NCI-H1694 (cell line): ENCODE measurements at regions not wholly inside any gene's neighbourhood (a gene's known extent, or its start where the extent isn't known, plus 50 kb on each side); places are given as distances from the start of the nearest gene placed in this dataset.

Source experiments
- DNase-seq: peaks from one replicate; lab custom pipeline; 2025; lab: John Stamatoyannopoulos, UW

- no peak for DNase-seq
Observed at GRCh38 chr9:109912726-109913460, 132.9 kb downstream of the PALM2AKAP2 start.

- no peak for DNase-seq
Observed at GRCh38 chr9:109913461-109913810, 133.4 kb downstream of the PALM2AKAP2 start.

GRCh38 chr9:109914280-109915027 is 134.5 kb downstream of the PALM2AKAP2 start:
- DNase-seq = no peak

- no peak for DNase-seq
Observed at GRCh38 chr9:109916316-109916715, 136.3 kb downstream of the PALM2AKAP2 start.

GRCh38 chr9:109918339-109919163 is 138.6 kb downstream of the PALM2AKAP2 start:
- no peak for DNase-seq

GRCh38 chr9:109919736-109920408 is 139.9 kb downstream of the PALM2AKAP2 start:
- no peak for DNase-seq

- peak; percentile 61 for DNase-seq
Observed at GRCh38 chr9:109922617-109923470, 142.8 kb downstream of the PALM2AKAP2 start.

- DNase-seq = no peak
Observed at GRCh38 chr9:109923471-109923760, 143.4 kb downstream of the PALM2AKAP2 start.

- DNase-seq = peak; percentile 89
Observed at GRCh38 chr9:109923806-109924205, 143.8 kb downstream of the PALM2AKAP2 start.

GRCh38 chr9:109925799-109926198 is 145.8 kb downstream of the PALM2AKAP2 start:
- no peak for DNase-seq

GRCh38 chr9:109926421-109926869 is 146.4 kb downstream of the PALM2AKAP2 start:
- no peak for DNase-seq

- no peak for DNase-seq
Observed at GRCh38 chr9:109931623-109932022, 151.6 kb downstream of the PALM2AKAP2 start.

GRCh38 chr9:109934136-109934856 is 154.3 kb downstream of the PALM2AKAP2 start:
- no peak for DNase-seq

- DNase-seq = no peak
Observed at GRCh38 chr9:109934857-109935215, 154.8 kb downstream of the PALM2AKAP2 start.

- DNase-seq = no peak
Observed at GRCh38 chr9:109935406-109936087, 155.5 kb downstream of the PALM2AKAP2 start.

GRCh38 chr9:109937861-109938453 is 158.0 kb downstream of the PALM2AKAP2 start:
- DNase-seq = no peak

GRCh38 chr9:109939698-109940342 is 159.8 kb downstream of the PALM2AKAP2 start:
- DNase-seq = no peak

GRCh38 chr9:109940561-109940960 is 160.6 kb downstream of the PALM2AKAP2 start:
- no peak for DNase-seq

GRCh38 chr9:109941771-109942170 is 161.8 kb downstream of the PALM2AKAP2 start:
- no peak for DNase-seq
